GM23338 (cell line): ENCODE measurements at regions not wholly inside any gene's neighbourhood (a gene's known extent, or its start where the extent isn't known, plus 50 kb on each side); places are given as distances from the start of the nearest gene placed in this dataset.

Experiments used
- ATAC-seq: fragments of 200-7000 bp; cut with Tn5 transposase; 3 replicates; pipeline ENCODE4 v1.9.1; 2020
- DNase-seq: peaks from one replicate; pipeline ENCODE4 v3.0.0-alpha.2; 2015; ENCODE audit warnings: low spot score
- H2AFZ ChIP-seq: fragments of 200-600 bp; sonication (generic); 2 replicates; pipeline ENCODE4 v1.8.0; 2016; ENCODE audit warnings: antibody characterized with exemption, mild to moderate bottlenecking, moderate library complexity
- H3F3A ChIP-seq: fragments of 200-600 bp; sonication (generic); replicated peaks from 2 replicates; pipeline ENCODE4 v1.8.0; 2017; ENCODE audit warnings: antibody characterized with exemption, mixed run types, low read depth
- H3K27ac ChIP-seq: fragments of 200-600 bp; sonication (generic); 2 replicates; pipeline ENCODE4 v1.6.1; 2016; ENCODE audit warnings: low read depth
- H3K27me3 ChIP-seq: fragments of 200-600 bp; sonication (generic); 2 replicates; pipeline ENCODE4 v1.8.0; 2016; ENCODE audit warnings: mild to moderate bottlenecking, mixed run types, moderate library complexity; ENCODE audit not compliant: insufficient read depth
- H3K36me3 ChIP-seq: fragments of 200-600 bp; sonication (generic); 2 replicates; pipeline ENCODE4 v1.8.0; 2016; ENCODE audit warnings: mild to moderate bottlenecking; ENCODE audit not compliant: insufficient read depth
- H3K4me1 ChIP-seq: fragments of 200-600 bp; sonication (generic); 2 replicates; pipeline ENCODE4 v1.8.0; 2016; ENCODE audit warnings: mild to moderate bottlenecking, moderate library complexity; ENCODE audit not compliant: insufficient read depth
- H3K4me2 ChIP-seq: fragments of 200-600 bp; sonication (generic); 2 replicates; pipeline ENCODE4 v1.7.1; 2017; ENCODE audit warnings: mixed run types
- H3K4me3 ChIP-seq: fragments of 200-600 bp; sonication (generic); 2 replicates; pipeline ENCODE4 v1.6.1; 2016; ENCODE audit warnings: mixed run types
- H3K79me2 ChIP-seq: fragments of 200-600 bp; sonication (generic); replicated peaks from 2 replicates; pipeline ENCODE4 v1.8.0; 2017; ENCODE audit warnings: mild to moderate bottlenecking; ENCODE audit not compliant: insufficient read depth
- H3K9me2 ChIP-seq: fragments of 200-600 bp; sonication (generic); 2 replicates; pipeline ENCODE4 v1.8.0; 2017; ENCODE audit not compliant: insufficient read depth
- H4K20me1 ChIP-seq: fragments of 200-600 bp; sonication (generic); replicated peaks from 2 replicates; pipeline ENCODE4 v1.8.0; 2017; ENCODE audit warnings: mild to moderate bottlenecking; ENCODE audit not compliant: insufficient read depth
- H3K27ac Mint-ChIP-seq: 2 replicates; pipeline ENCODE4 v1.8.0; 2020; ENCODE audit warnings: inconsistent platforms, mild to moderate bottlenecking, moderate library complexity, mixed read lengths
- H3K27me3 Mint-ChIP-seq: 3 replicates; pipeline ENCODE4 v1.8.0; 2022; ENCODE audit warnings: low read depth, mild to moderate bottlenecking, moderate library complexity, mixed read lengths, inconsistent platforms; ENCODE audit not compliant: insufficient read depth, poor library complexity
- H3K36me3 Mint-ChIP-seq: 3 replicates; pipeline ENCODE4 v1.8.0; 2021; ENCODE audit warnings: low read depth, mild to moderate bottlenecking, inconsistent platforms, moderate library complexity, mixed read lengths
- H3K4me1 Mint-ChIP-seq: 3 replicates; pipeline ENCODE4 v1.8.0; 2020; ENCODE audit warnings: mild to moderate bottlenecking, inconsistent platforms, mixed read lengths
- H3K4me3 Mint-ChIP-seq: 3 replicates; pipeline ENCODE4 v1.8.0; 2021; ENCODE audit warnings: moderate library complexity, mild to moderate bottlenecking, inconsistent platforms, mixed read lengths
- H3K9me3 Mint-ChIP-seq: 3 replicates; pipeline ENCODE4 v1.8.0; 2020; ENCODE audit warnings: moderate library complexity, mild to moderate bottlenecking, inconsistent platforms, mixed read lengths
- CREB1 ChIP-seq: fragments of 250-450 bp; sonication (Bioruptor Pico); IDR thresholded peaks from 2 replicates; pipeline ENCODE4 v1.5.0; 2020; ENCODE audit warnings: low read depth, mild to moderate bottlenecking, moderate library complexity
- CTCF ChIP-seq, 2 experiments: fragments of 200-600 bp in 1 of 2; sonication (generic) in 1 of 2; conservative IDR thresholded peaks; 2 replicates each; pipeline versions ENCODE4 v1.5.1 to v1.6.1; 2016 to 2017; ENCODE audit warnings: antibody characterized with exemption in 2 of 2, low read depth in 2 of 2, mild to moderate bottlenecking in 2 of 2, moderate library complexity in 1 of 2
- ETS1 ChIP-seq: IDR thresholded peaks from 2 replicates; pipeline ENCODE4 v1.6.1; 2016; ENCODE audit warnings: antibody characterized with exemption
- EZH2phosphoT487 ChIP-seq: fragments of 200-600 bp; sonication (generic); IDR thresholded peaks from one replicate; pipeline ENCODE4 v1.8.1; 2018; ENCODE audit warnings: antibody characterized with exemption; ENCODE audit not compliant: unreplicated experiment
- JUNB ChIP-seq: IDR thresholded peaks from one replicate; pipeline ENCODE4 v1.6.1; 2016; ENCODE audit warnings: antibody characterized with exemption; ENCODE audit not compliant: unreplicated experiment
- POLR2AphosphoS5 ChIP-seq: IDR thresholded peaks from 2 replicates; pipeline ENCODE4 v1.6.1; 2016; ENCODE audit warnings: antibody characterized with exemption, low read depth
- STAT1 ChIP-seq: IDR thresholded peaks from one replicate; pipeline ENCODE4 v1.6.1; 2016; ENCODE audit warnings: antibody characterized with exemption; ENCODE audit not compliant: unreplicated experiment
- ZNF114 ChIP-seq: fragments of 250-450 bp; sonication (Bioruptor Pico); IDR thresholded peaks from 2 replicates; pipeline ENCODE4 v1.5.0; 2020; ENCODE audit warnings: mild to moderate bottlenecking, moderate library complexity
- ZNF331 ChIP-seq: fragments of 250-450 bp; sonication (Bioruptor Pico); IDR thresholded peaks from 2 replicates; pipeline ENCODE4 v1.5.0; 2020; ENCODE audit warnings: low read depth, mild to moderate bottlenecking, moderate library complexity
- TF ChIP-seq, protein P1 (sequence below): fragments of 250-450 bp; sonication (Bioruptor Pico); IDR thresholded peaks from 2 replicates; pipeline ENCODE4 v1.5.0; 2020; ENCODE audit warnings: mild to moderate bottlenecking, moderate library complexity

DNA sequence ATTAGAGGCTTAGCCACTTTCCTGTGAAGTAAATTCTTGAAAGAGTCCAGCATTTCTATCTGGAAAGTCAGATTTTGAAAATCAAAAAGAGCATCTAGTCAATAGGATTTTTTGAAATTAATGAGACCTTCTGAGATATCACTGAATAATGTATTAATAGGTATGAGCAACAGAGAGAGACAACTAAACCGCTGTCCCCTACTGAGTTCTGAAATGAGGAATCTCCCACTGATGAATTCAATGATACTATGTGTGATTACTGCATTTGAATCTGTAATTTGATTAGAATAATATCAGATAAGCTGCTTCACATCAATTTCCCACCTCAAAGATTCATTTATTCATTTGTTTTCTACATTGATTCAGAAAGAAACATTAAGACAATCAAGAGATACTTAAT lies 252.8 kb downstream of the TMX3 start (continued):
- TF ChIP-seq, protein P1, sequence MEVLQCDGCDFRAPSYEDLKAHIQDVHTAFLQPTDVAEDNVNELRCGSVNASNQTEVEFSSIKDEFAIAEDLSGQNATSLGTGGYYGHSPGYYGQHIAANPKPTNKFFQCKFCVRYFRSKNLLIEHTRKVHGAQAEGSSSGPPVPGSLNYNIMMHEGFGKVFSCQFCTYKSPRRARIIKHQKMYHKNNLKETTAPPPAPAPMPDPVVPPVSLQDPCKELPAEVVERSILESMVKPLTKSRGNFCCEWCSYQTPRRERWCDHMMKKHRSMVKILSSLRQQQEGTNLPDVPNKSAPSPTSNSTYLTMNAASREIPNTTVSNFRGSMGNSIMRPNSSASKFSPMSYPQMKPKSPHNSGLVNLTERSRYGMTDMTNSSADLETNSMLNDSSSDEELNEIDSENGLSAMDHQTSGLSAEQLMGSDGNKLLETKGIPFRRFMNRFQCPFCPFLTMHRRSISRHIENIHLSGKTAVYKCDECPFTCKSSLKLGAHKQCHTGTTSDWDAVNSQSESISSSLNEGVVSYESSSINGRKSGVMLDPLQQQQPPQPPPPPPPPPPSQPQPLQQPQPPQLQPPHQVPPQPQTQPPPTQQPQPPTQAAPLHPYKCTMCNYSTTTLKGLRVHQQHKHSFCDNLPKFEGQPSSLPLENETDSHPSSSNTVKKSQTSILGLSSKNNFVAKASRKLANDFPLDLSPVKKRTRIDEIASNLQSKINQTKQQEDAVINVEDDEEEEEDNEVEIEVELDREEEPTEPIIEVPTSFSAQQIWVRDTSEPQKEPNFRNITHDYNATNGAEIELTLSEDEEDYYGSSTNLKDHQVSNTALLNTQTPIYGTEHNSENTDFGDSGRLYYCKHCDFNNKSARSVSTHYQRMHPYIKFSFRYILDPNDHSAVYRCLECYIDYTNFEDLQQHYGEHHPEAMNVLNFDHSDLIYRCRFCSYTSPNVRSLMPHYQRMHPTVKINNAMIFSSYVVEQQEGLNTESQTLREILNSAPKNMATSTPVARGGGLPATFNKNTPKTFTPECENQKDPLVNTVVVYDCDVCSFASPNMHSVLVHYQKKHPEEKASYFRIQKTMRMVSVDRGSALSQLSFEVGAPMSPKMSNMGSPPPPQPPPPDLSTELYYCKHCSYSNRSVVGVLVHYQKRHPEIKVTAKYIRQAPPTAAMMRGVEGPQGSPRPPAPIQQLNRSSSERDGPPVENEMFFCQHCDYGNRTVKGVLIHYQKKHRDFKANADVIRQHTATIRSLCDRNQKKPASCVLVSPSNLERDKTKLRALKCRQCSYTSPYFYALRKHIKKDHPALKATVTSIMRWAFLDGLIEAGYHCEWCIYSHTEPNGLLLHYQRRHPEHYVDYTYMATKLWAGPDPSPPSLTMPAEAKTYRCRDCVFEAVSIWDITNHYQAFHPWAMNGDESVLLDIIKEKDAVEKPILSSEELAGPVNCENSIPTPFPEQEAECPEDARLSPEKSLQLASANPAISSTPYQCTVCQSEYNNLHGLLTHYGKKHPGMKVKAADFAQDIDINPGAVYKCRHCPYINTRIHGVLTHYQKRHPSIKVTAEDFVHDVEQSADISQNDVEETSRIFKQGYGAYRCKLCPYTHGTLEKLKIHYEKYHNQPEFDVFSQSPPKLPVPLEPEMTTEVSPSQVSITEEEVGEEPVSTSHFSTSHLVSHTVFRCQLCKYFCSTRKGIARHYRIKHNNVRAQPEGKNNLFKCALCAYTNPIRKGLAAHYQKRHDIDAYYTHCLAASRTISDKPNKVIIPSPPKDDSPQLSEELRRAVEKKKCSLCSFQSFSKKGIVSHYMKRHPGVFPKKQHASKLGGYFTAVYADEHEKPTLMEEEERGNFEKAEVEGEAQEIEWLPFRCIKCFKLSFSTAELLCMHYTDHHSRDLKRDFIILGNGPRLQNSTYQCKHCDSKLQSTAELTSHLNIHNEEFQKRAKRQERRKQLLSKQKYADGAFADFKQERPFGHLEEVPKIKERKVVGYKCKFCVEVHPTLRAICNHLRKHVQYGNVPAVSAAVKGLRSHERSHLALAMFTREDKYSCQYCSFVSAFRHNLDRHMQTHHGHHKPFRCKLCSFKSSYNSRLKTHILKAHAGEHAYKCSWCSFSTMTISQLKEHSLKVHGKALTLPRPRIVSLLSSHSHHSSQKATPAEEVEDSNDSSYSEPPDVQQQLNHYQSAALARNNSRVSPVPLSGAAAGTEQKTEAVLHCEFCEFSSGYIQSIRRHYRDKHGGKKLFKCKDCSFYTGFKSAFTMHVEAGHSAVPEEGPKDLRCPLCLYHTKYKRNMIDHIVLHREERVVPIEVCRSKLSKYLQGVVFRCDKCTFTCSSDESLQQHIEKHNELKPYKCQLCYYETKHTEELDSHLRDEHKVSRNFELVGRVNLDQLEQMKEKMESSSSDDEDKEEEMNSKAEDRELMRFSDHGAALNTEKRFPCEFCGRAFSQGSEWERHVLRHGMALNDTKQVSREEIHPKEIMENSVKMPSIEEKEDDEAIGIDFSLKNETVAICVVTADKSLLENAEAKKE (CRISPR knock-in tag): no peak
- no peak for TF ChIP-seq ZNF331 (CRISPR knock-in tag)

- H3K4me3 Mint-ChIP-seq: no peak overlapping the region
- H3K27me3 Mint-ChIP-seq: no peaks in the 10 kb centered on the region
- H3K27ac Mint-ChIP-seq: no peak overlapping the region
- Histone ChIP-seq H3K36me3 (no peaks in the 10 kb centered on the region), H4K20me1 (no peaks in the 10 kb centered on the region), H3F3A (no peaks in the 10 kb centered on the region), H3K4me3 (no peak overlapping the region), H3K27me3 (no peaks in the 10 kb centered on the region), H3K79me2 (no peaks in the 10 kb centered on the region), H3K4me1 (no peaks in the 10 kb centered on the region), H3K27ac (no peak overlapping the region), H3K9me2 (no peaks in the 10 kb centered on the region; the same call in 1 of the 2 replicates), H2AFZ (no peak overlapping the region), H3K4me2 (no peak overlapping the region)
- DNase-seq (no peak), ATAC-seq (no peak)
- 0 out of 3 replicates have a peak, but pooled peaks cover 2% of the 10 kb centered on the region for H3K4me1 Mint-ChIP-seq
- no peaks in the 10 kb centered on the region for H3K36me3 Mint-ChIP-seq
- no peaks in the 10 kb centered on the region for H3K9me3 Mint-ChIP-seq
- no peak for TF ChIP-seq CTCF (conservative IDR thresholded peaks at IDR 0.05; ENCODE audit: low read depth in 2 of 2)
- no peak for TF ChIP-seq ZNF114 (CRISPR knock-in tag)
- TF ChIP-seq ETS1: no peak
- no peak for TF ChIP-seq CREB1 (CRISPR knock-in tag)
- no peak for TF ChIP-seq EZH2phosphoT487
- no peak for TF ChIP-seq POLR2AphosphoS5
- no peak for TF ChIP-seq JUNB
- no peak for TF ChIP-seq STAT1
Observed at GRCh38 chr18:68461481-68462018, 253.4 kb downstream of the TMX3 start.
